HL-60 (cell line): ENCODE measurements at regions not wholly inside any gene's neighbourhood (a gene's known extent, or its start where the extent isn't known, plus 50 kb on each side); places are given as distances from the start of the nearest gene placed in this dataset.

Experiments
- DNase-seq, 2 experiments: peaks; one replicate each; pipeline ENCODE4 v3.0.0-alpha.2; 2010 to 2020; ENCODE audit warnings: low read depth in 1 of 2, low spot score in 1 of 2
- H3K27ac ChIP-seq: fragments of 250-450 bp; sonication (Bioruptor Pico); replicated peaks from 2 replicates; pipeline ENCODE4 v1.5.1; 2020; ENCODE audit warnings: mild to moderate bottlenecking, moderate library complexity
- H3K27me3 ChIP-seq: fragments of 250-450 bp; sonication (Bioruptor Pico); 2 replicates; pipeline ENCODE4 v1.5.1; 2021; ENCODE audit warnings: mild to moderate bottlenecking, moderate library complexity; ENCODE audit not compliant: insufficient read depth, poor library complexity, severe bottlenecking
- H3K4me3 ChIP-seq: replicated peaks from 2 replicates; pipeline ENCODE4 v1.5.1; 2011; ENCODE audit warnings: mild to moderate bottlenecking, control low read depth, low read length; ENCODE audit not compliant: insufficient read depth
- CTCF ChIP-seq: IDR thresholded peaks from one replicate; pipeline ENCODE4 v1.5.1; 2011; ENCODE audit warnings: low read length, control low read depth, inconsistent platforms; ENCODE audit not compliant: insufficient read depth
- GABPA ChIP-seq: IDR thresholded peaks from 2 replicates; pipeline ENCODE4 v1.6.1; 2012; ENCODE audit warnings: low read depth
- POLR2AphosphoS5 ChIP-seq: IDR thresholded peaks from 2 replicates; pipeline ENCODE4 v1.6.1; 2012; ENCODE audit warnings: low read depth
- SPI1 ChIP-seq: IDR thresholded peaks from 2 replicates; pipeline ENCODE4 v1.6.1; 2012; ENCODE audit warnings: low read depth, mild to moderate bottlenecking, borderline replicate concordance
- TF ChIP-seq, protein P1 (sequence below): IDR thresholded peaks from 2 replicates; pipeline ENCODE4 v1.6.1; 2012; ENCODE audit warnings: low read depth; ENCODE audit not compliant: insufficient replicate concordance

DNA sequence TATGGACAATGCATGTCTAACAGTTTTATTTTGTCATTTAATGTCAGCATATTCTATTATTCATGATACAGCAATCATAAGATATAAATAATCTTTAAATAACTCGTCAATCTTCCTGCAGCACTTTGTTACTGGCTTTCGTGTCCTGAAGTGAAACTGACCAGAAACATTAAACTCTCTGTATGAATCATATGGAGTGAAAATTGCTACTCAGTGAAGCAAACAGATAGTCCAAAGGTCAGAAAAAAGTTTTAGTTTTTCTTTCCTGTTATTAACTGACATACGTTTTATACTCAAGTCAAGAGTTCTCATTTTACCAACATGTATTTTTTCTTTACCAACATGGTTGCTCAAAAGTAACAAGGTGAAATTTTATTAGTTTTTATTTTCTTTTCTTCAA, 106.8 kb upstream of the GALNT5 start:
- H3K27ac ChIP-seq: no peak overlapping the region
- H3K4me3 ChIP-seq: no peak overlapping the region
- H3K27me3 ChIP-seq: peaks cover 2% of the 10 kb centered on the region
- no peak for DNase-seq
- no peak for TF ChIP-seq SPI1
- no peak for TF ChIP-seq CTCF
- TF ChIP-seq, protein P1, sequence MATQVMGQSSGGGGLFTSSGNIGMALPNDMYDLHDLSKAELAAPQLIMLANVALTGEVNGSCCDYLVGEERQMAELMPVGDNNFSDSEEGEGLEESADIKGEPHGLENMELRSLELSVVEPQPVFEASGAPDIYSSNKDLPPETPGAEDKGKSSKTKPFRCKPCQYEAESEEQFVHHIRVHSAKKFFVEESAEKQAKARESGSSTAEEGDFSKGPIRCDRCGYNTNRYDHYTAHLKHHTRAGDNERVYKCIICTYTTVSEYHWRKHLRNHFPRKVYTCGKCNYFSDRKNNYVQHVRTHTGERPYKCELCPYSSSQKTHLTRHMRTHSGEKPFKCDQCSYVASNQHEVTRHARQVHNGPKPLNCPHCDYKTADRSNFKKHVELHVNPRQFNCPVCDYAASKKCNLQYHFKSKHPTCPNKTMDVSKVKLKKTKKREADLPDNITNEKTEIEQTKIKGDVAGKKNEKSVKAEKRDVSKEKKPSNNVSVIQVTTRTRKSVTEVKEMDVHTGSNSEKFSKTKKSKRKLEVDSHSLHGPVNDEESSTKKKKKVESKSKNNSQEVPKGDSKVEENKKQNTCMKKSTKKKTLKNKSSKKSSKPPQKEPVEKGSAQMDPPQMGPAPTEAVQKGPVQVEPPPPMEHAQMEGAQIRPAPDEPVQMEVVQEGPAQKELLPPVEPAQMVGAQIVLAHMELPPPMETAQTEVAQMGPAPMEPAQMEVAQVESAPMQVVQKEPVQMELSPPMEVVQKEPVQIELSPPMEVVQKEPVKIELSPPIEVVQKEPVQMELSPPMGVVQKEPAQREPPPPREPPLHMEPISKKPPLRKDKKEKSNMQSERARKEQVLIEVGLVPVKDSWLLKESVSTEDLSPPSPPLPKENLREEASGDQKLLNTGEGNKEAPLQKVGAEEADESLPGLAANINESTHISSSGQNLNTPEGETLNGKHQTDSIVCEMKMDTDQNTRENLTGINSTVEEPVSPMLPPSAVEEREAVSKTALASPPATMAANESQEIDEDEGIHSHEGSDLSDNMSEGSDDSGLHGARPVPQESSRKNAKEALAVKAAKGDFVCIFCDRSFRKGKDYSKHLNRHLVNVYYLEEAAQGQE: no peak
- no peak for TF ChIP-seq POLR2AphosphoS5
- no peak for TF ChIP-seq GABPA

DNA sequence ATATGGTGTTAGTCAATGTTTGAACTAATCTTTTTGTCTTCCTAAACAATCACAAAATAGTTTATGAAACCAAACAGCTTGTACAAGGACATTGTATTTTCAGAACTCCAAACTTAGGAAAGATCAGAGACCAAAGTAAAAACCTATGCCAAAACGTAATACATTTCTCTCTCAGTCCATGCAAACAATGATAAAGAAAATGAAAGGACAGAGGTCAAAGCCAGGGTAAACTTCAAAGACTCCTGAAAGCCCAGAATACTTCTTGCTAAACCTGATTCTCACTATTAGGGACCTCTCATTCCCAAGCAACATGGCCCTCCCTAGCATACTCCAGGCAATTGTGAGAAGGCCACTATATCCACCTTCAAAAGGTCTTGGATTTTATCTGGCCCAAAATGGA, 105.1 kb upstream of the GALNT5 start:
- Histone ChIP-seq H3K27ac (no peak overlapping the region), H3K4me3 (no peak overlapping the region), H3K27me3 (peaks cover 2% of the 10 kb centered on the region)
- no peak for DNase-seq
- TF ChIP-seq, protein P1: no peak
- TF ChIP-seq GABPA (no peak), CTCF (no peak), POLR2AphosphoS5 (no peak), SPI1 (no peak)

DNA sequence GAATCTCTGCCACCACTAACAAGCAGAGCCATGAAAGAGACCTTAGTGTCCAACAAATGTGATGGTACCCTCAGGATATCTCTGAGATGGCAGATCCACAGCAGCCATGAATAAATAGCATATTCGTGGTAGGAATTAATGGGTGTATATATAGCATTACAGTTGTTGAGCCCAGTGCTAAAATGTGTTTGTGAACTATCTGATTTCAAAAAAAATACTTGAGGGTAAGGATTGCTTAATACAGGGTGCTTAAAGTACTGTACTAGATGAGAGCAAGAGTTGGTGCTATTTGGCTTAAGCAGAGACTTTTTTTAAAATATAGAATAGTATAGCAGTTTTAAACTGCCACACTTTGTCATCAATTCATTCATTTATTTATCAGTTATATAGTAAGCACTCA, 101.5 kb upstream of the GALNT5 start:
- no peak overlapping the region for H3K27ac ChIP-seq
- no peak overlapping the region for H3K4me3 ChIP-seq
- DNase-seq: no peak
- H3K27me3 ChIP-seq: no peaks in the 10 kb centered on the region
- TF ChIP-seq POLR2AphosphoS5 (no peak), GABPA (no peak), CTCF (no peak), SPI1 (no peak)
- TF ChIP-seq, protein P1: no peak
